ENCODE measurements at regions not wholly inside any gene's neighbourhood (a gene's known extent, or its start where the extent isn't known, plus 50 kb on each side); places are given as distances from the start of the nearest gene placed in this dataset.
"Not testable (repeated sequence)": the region's sequence is repeated elsewhere in the genome, so short reads cannot be mapped to it uniquely, and the experiment has no call there.

- no peak overlapping the region for H3K4me3 ChIP-seq (ENCODE audit: low read length)
- 67% methylated on average over 12 of the region's 12 CpGs for WGBS
- peaks cover 18% of the 10 kb centered on the region for H3K4me1 ChIP-seq (ENCODE audit: insufficient read depth, low read length)
Observed at GRCh38 chr1:41980827-41981653, 62.3 kb upstream of the HIVEP3 start.

GRCh38 chr1:41978986-41979385 lies 60.3 kb upstream of the HIVEP3 start:
- Histone ChIP-seq H3K27me3 (ENCODE audit: insufficient read depth, low read length) (no peaks in the 10 kb centered on the region), H3K9me3 (ENCODE audit: insufficient read depth, low read depth, low read length) (no peaks in the 10 kb centered on the region), H3K4me3 (ENCODE audit: low read length) (no peak overlapping the region), H3K9ac (ENCODE audit: low read depth, low read length) (no peak overlapping the region), H3K36me3 (ENCODE audit: insufficient read depth, low read length) (no peaks in the 10 kb centered on the region), H3K4me1 (ENCODE audit: insufficient read depth, low read length) (peaks cover 18% of the 10 kb centered on the region), H3K27ac (ENCODE audit: low read depth, low read length) (no peak overlapping the region)
- 97% methylated on average over 4 of the region's 4 CpGs for WGBS

More at GRCh38 chr1:41980827-41981653, 62.3 kb upstream of the HIVEP3 start:
- Histone ChIP-seq H3K36me3 (ENCODE audit: insufficient read depth, low read length) (no peaks in the 10 kb centered on the region), H3K9ac (ENCODE audit: low read depth, low read length) (no peak overlapping the region), H3K27me3 (ENCODE audit: insufficient read depth, low read length) (no peaks in the 10 kb centered on the region), H3K27ac (ENCODE audit: low read depth, low read length) (no peak overlapping the region), H3K9me3 (ENCODE audit: insufficient read depth, low read depth, low read length) (no peaks in the 10 kb centered on the region)

- WGBS = 78% methylated on average over 4 of the region's 4 CpGs
- Histone ChIP-seq H3K27ac (ENCODE audit: low read depth, low read length) (no peak overlapping the region), H3K4me1 (ENCODE audit: insufficient read depth, low read length) (peaks cover 18% of the 10 kb centered on the region), H3K4me3 (ENCODE audit: low read length) (no peak overlapping the region), H3K9me3 (ENCODE audit: insufficient read depth, low read depth, low read length) (no peaks in the 10 kb centered on the region), H3K9ac (ENCODE audit: low read depth, low read length) (no peak overlapping the region), H3K36me3 (ENCODE audit: insufficient read depth, low read length) (no peaks in the 10 kb centered on the region), H3K27me3 (ENCODE audit: insufficient read depth, low read length) (no peaks in the 10 kb centered on the region)
Observed at GRCh38 chr1:41977326-41977725, 58.6 kb upstream of the HIVEP3 start.

- 95% methylated on average over 7 of the region's 7 CpGs for WGBS
- H3K27ac ChIP-seq (ENCODE audit: low read depth, low read length) = no peak overlapping the region
- peaks cover 13% of the 10 kb centered on the region for H3K4me1 ChIP-seq (ENCODE audit: insufficient read depth, low read length)
- no peaks in the 10 kb centered on the region for H3K36me3 ChIP-seq (ENCODE audit: insufficient read depth, low read length)
- H3K27me3 ChIP-seq (ENCODE audit: insufficient read depth, low read length) = no peaks in the 10 kb centered on the region
- H3K9ac ChIP-seq (ENCODE audit: low read depth, low read length) = no peak overlapping the region
- no peaks in the 10 kb centered on the region for H3K9me3 ChIP-seq (ENCODE audit: insufficient read depth, low read depth, low read length)
- no peak overlapping the region for H3K4me3 ChIP-seq (ENCODE audit: low read length)
Observed at GRCh38 chr1:41976671-41977070, 57.9 kb upstream of the HIVEP3 start.

- 93% methylated on average over 12 of the region's 12 CpGs for WGBS
- Histone ChIP-seq H3K4me1 (ENCODE audit: insufficient read depth, low read length) (peaks cover 7% of the 10 kb centered on the region), H3K27ac (ENCODE audit: low read depth, low read length) (no peak overlapping the region), H3K4me3 (ENCODE audit: low read length) (no peak overlapping the region), H3K27me3 (ENCODE audit: insufficient read depth, low read length) (no peaks in the 10 kb centered on the region), H3K9me3 (ENCODE audit: insufficient read depth, low read depth, low read length) (no peaks in the 10 kb centered on the region), H3K9ac (ENCODE audit: low read depth, low read length) (no peak overlapping the region), H3K36me3 (ENCODE audit: insufficient read depth, low read length) (no peaks in the 10 kb centered on the region)
Observed at GRCh38 chr1:41975850-41976569, 57.3 kb upstream of the HIVEP3 start.

- Histone ChIP-seq H3K4me1 (ENCODE audit: insufficient read depth, low read length) (no peaks in the 10 kb centered on the region), H3K27me3 (ENCODE audit: insufficient read depth, low read length) (no peaks in the 10 kb centered on the region), H3K27ac (ENCODE audit: low read depth, low read length) (no peak overlapping the region), H3K4me3 (ENCODE audit: low read length) (no peak overlapping the region), H3K9ac (ENCODE audit: low read depth, low read length) (no peak overlapping the region), H3K9me3 (ENCODE audit: insufficient read depth, low read depth, low read length) (no peaks in the 10 kb centered on the region), H3K36me3 (ENCODE audit: insufficient read depth, low read length) (no peaks in the 10 kb centered on the region)
Observed at GRCh38 chr1:41975121-41975520, 56.4 kb upstream of the HIVEP3 start.

GRCh38 chr1:41968557-41968956 lies 49.8 kb upstream of the HIVEP3 start:
- H3K9ac ChIP-seq (ENCODE audit: low read depth, low read length); H3K27ac ChIP-seq (ENCODE audit: low read depth, low read length); H3K36me3 ChIP-seq (ENCODE audit: insufficient read depth, low read length); H3K9me3 ChIP-seq (ENCODE audit: insufficient read depth, low read depth, low read length); H3K4me3 ChIP-seq (ENCODE audit: low read length); H3K27me3 ChIP-seq (ENCODE audit: insufficient read depth, low read length); H3K4me1 ChIP-seq (ENCODE audit: insufficient read depth, low read length): not testable (repeated sequence)

Measured in HUES64 (cell line).